Hematopoietic multipotent progenitor cell treated with erythropoietin and hydrocortisone succinate and interleukin-3 and kit ligand, for 8 days (in vitro differentiated cells): ENCODE measurements at regions not wholly inside any gene's neighbourhood (a gene's known extent, or its start where the extent isn't known, plus 50 kb on each side); places are given as distances from the start of the nearest gene placed in this dataset.

Experiments used
- DNase-seq: peaks from one replicate; pipeline ENCODE4 v3.0.0-alpha.2; 2015

DNA sequence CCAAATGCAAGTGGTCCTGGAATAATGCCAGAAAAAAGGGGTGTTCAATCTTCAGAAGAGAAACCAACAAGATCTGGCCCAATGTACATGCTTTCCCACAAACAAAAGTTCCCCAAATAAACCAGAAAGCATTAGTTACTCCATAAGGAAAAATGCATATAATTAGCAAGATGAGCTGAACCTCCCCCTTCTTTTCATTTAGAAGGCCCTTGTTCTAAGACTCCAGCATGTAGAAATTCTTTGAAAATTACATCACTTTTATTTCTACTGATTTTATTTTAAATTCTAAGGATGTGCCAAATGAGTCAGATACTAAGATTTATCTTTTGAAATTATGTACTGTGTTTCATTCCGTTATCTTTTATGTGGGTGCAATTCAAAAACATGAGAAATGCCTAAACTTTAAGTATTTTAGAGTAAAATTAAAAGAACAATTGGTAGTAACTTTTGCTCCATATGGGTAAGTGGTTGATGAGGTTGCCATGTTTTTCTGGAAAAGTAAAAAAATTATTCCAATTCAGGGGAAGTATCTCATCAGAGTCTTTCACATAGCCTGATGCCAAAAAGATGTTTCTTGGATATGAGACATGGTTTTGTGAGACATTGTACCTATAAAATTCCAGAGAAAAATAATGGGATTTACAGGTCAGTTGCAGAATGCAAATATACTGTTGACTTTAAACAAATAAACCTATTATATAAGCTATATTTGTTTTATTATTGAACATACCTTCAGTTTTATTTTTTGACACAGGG is 106.5 kb upstream of the CCDC112 start:
- no peak for DNase-seq

DNA sequence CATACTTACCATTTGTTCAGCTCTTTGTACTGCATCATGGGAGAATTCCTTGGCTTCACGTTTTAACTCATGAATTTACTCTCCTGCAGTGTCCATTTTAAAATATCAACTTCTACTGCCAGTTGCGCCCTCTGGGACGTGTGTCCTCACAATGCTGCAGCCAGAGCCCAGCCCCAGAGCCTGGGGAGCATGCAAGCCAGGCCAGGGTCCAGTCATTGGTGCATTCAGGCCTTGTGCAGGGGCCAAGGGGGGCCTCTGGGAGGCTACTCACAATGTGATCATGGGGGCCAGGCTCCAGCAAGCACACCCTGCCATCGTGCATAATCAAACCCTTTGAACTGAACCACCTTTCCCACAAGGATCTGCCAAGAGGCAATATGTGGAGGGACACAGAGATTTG is 105.6 kb upstream of the CCDC112 start:
- no peak for DNase-seq

- DNase-seq: no peak
Observed at GRCh38 chr5:115398719-115399118, 102.3 kb upstream of the CCDC112 start.

DNA sequence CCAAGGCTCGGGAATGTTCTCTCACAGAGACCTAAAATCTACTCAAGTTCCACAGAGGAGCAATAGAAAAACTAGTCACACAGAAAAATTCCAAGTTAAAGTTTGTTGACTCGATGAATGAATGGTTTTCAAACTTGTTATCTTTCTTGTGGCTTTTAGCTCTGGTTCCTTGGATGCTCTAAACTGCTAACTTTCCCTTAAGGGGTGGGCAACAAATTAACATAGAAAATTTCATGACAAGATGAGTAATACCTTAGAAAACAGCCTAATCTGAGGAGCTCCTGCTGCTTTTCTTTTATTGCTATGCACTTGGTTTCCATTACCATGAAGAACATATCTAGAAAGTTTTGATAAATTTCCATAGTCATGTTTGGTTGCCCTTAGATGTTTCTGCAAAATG is 100.2 kb upstream of the CCDC112 start:
- no peak for DNase-seq

DNA sequence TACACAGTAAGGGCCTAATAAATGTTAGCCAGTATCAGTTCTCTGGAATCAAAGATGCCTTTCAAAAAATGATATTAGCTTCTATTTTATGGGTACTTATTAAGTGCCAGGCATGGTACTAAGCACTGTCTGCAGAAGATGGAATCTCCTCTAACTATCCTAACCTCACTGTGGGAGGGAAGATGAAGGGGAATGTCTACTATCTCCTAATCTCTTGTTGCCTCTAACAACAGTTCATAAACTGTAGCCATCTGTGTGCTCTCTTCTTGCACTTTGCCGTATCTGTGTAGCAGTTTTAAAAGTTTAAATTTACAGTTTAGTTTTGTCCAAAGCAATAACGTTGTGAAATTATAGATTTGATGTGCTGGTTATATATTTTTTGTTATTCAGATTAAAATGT is 99.6 kb upstream of the CCDC112 start:
- DNase-seq: no peak

GRCh38 chr5:115394531-115394930 is 98.1 kb upstream of the CCDC112 start:
- no peak for DNase-seq

DNA sequence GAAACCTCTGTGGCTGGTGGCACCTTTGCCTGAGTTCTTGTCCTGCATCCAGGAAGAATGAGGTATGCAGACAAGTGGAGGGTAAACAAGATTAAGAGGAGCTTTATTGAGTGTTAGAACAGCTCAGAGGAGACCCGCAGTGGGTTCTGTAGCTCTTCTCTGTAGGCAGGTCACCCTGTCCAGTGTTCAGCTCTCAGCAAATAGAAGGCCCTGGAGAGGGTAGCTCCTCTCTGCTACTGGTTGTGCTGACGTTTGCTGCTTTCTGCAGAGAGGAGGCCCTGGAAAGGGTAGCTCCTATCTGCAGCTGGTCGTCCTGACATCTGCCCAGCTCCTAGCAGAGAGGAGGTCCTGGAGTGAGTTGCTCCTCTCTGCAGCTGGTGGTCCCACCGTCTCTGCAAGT is 96.8 kb upstream of the CCDC112 start:
- no peak for DNase-seq

DNA sequence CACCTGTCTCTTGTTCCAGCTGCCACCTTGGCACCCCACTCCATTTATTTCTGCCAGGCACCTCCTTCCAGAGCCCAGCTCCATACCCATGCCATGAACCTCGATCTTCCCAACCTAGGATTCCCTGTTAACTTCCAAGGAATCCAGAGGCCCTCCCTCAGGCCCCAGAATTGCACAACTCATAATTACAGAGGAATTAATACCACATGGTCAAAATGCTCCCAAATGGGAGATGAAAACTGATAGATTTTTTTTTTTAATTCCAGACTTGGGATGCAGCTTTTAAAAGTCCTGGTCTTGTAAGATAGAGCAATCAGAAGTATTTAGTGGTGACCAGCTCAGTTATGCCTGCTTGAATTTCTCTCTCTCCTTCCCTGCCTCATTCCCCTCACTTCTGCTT is 96.2 kb upstream of the CCDC112 start:
- DNase-seq: no peak

- DNase-seq: no peak
Observed at GRCh38 chr5:115391780-115392179, 95.3 kb upstream of the CCDC112 start.

GRCh38 chr5:115389799-115390382 is 93.4 kb upstream of the CCDC112 start:
- no peak for DNase-seq

GRCh38 chr5:115389034-115389798 is 92.8 kb upstream of the CCDC112 start:
- no peak for DNase-seq

- DNase-seq: no peak
Observed at GRCh38 chr5:115388240-115388639, 91.8 kb upstream of the CCDC112 start.

- DNase-seq: no peak
Observed at GRCh38 chr5:115387816-115388215, 91.4 kb upstream of the CCDC112 start.

DNA sequence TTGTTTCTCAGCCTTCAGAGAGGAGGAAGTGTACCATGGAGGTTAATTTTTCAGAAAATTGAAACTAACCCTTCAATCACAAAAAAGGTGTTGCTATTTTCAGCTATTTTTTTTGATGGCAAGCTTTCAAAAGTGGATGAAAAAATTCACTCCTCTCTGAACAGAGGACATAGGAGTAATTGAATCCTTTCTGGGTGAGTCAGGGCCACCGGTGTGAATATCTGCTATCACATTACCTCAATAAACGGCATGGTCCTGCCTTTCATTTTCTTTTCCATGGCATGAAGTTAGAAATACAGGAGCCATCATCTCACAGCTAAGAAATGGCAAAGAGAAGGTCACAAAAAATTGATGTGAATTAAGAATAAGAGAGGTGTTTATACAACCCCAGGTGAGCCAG is 90.2 kb upstream of the CCDC112 start:
- DNase-seq: no peak

DNA sequence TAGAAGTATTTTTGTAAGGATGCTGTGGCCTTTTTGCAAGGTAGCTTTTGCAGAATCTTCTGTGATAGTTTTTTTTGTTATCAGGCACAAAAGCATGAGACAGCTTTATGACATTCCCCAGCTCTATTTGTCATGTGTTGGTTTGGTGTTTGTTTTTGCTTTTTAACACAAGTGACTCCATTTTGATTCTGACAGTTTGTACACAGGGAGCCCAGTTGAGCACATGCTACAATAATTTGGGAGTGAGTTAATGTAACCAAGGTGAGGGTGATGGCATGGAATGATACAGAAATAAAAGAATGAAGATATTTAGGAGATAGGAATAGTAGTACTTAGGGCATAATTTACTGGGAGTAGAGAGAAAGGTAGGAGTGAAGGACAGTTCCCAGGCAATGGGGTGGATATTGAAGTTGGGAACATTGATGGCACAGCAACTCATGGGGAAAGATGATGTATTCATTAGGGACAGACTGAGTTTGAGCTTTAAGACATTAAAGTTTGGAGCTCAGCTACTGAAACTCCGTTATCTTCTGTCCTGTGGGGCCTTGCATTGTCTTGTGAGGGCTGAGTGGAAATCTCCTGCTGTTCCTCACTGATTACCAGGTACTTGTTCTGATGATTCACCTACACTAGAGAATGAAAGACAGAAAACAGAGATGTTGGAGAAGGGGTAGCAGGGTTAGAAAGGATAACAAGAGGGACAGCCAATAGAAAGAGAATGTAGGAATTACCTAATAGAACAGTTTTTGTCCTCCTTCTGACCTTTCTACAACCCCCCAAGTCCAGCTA is 88.3 kb upstream of the CCDC112 start:
- no peak for DNase-seq

DNA sequence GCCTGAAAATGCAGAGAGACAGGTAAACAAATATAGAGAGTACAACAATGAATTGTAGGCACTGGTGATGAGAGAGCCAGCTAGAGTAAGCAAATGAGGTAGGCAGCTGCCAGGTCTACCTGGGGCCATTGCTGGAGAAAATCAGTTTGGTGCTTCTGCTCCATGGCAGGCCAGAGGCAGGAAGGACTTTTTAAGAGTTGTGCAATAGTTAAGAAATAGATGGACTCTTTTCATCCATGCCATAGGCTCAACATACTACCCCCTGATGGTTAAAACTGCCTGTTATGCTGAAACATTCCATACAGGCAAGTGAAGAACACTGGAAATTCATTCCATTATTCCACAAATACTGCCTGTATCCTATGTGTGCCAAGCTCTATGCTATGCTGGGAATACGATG is 86.5 kb upstream of the CCDC112 start:
- no peak for DNase-seq

- DNase-seq: no peak
Observed at GRCh38 chr5:115381911-115382662, 85.6 kb upstream of the CCDC112 start.

DNA sequence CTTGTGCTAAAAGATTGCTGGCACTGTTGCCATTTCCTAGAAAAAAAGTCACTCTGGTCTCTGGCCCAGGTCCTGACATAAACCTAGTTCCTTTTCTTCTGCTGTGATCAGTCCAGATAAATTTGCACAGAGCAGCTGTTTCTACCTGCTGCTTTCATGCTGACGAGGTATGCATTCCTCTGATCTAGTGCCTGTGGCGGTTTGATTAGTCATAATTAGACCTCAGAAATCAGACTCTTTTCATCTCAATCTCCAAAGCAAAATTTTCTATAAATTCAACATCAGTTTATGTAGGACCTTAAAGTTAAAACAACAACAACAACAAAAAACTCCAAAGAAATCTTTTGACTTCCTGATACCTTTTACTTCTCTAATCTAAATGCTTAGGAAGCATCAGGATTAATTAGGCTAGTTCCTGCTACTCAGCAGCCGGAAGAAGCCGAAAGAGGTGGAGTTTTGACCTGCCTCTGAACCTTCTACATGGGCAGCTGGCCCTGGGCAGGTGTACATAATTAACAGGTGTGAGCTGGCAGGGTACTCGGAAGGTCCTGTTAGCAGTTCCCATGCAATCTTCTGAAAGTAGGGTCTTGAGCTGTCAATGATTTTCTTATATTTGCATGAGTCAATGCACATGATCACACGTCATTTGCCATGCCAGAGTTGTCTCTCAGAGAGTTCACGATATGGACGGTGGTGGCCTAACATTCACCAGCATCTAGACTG is 83.3 kb upstream of the CCDC112 start:
- no peak for DNase-seq

DNA sequence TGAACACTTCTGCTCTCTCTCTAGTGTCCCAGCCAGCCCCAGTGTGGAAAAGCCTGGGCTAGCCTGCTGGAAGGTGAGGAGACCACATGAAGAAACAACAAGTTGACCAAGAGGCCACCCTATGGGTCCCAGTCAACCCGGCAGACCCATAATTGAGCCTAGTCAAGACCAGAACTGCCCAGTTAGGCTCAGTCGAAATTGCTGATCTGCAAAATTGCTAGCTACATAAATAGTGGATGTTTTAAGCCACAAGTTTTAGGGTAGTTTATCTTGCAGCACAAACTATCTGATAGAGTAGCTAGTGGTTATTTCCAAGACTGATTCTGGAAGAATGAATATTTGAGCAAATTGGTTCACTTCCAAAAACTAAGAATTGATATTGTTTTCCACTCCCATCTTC is 82.3 kb upstream of the CCDC112 start:
- no peak for DNase-seq

DNA sequence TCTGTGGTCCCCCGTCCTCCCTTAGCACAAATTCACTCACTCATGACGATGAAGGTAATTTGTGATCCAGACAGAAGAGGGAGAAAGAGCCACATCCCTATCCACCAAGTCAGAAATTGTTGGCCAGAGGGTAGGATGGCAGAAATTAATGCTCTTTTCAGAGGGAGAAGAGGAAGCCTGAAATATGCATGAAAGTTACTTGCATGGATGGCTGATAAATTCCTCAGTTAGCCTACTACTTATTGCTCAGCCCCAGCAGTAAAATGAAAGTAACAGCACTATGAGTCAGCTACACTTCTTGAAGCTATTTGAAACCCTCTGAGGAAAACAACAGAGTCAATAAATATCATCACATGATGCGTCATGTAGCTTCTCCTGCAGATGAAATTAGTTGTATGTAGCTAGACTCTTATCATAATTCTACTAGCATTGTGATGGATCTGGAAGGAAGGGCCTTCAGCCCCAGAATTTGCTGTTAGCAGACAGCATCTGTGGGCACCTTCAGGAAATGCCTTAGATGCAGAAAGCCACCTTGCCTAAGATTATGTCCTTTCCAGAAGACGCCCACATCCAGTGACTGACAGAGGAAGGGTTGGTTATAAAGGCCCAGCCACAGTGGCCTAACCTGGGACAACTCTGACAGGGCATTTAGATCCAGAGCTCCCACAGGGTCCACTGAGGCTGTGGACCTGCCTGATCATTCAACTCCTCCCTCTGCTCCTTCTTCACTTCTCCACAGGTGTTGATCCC is 81.2 kb upstream of the CCDC112 start:
- DNase-seq: no peak

- no peak for DNase-seq
Observed at GRCh38 chr5:115375893-115376292, 79.4 kb upstream of the CCDC112 start.
